IMR-90 (cell line): ENCODE measurements at regions not wholly inside any gene's neighbourhood (a gene's known extent, or its start where the extent isn't known, plus 50 kb on each side); places are given as distances from the start of the nearest gene placed in this dataset.
A peak's percentile ranks its signal among the peaks of the same experiment; 100 is the strongest.

Experiments
- ATAC-seq: fragments of 200-7000 bp; cut with Tn5 transposase; 2 replicates; pipeline ENCODE4 v1.9.1; 2020; ENCODE audit warnings: low read depth, mild to moderate bottlenecking, moderate library complexity
- BruUV-seq: library from RNA; stranded (reverse); fragments of 400-500 nt; replicated peaks from 2 replicates; lab custom pipeline; 2021; lab: Mats Ljungman, UMichigan
- CTCF ChIA-PET: fragments of 300-600 bp; formaldehyde crosslinking; extraction: SDS; loops from one replicate; lab custom pipeline; 2021; ENCODE audit warnings: antibody characterized with exemption; lab: Yijun Ruan, JAX
- POLR2A ChIA-PET: fragments of 300-600 bp; sonication (Branson Sonifier 250); formaldehyde crosslinking; loops from one replicate; lab custom pipeline; 2022; ENCODE audit warnings: antibody characterized with exemption; ENCODE audit not compliant: unreplicated experiment; lab: Charles Lee
- DNase-seq: peaks from one replicate; pipeline ENCODE4 v3.0.0; 2013
- H2AFZ ChIP-seq: replicated peaks from 2 replicates; pipeline ENCODE3; 2013; ENCODE audit warnings: low read length, mild to moderate bottlenecking; ENCODE audit not compliant: poor library complexity
- H2AK5ac ChIP-seq: 2 replicates; pipeline ENCODE4 v1.6.1; 2013; ENCODE audit warnings: low read depth, low read length, inconsistent platforms
- H2AK9ac ChIP-seq: replicated peaks from 2 replicates; pipeline ENCODE3; 2013; ENCODE audit warnings: mild to moderate bottlenecking, low read depth, low read length, moderate library complexity; ENCODE audit not compliant: poor library complexity
- H2BK120ac ChIP-seq: 2 replicates; pipeline ENCODE4 v1.6.1; 2013; ENCODE audit warnings: low read depth, low read length, inconsistent platforms
- H2BK15ac ChIP-seq: 3 replicates; pipeline ENCODE4 v1.6.1; 2013; ENCODE audit warnings: low read depth, low read length, inconsistent platforms
- H2BK20ac ChIP-seq: 2 replicates; pipeline ENCODE4 v1.6.1; 2013; ENCODE audit warnings: low read depth, mild to moderate bottlenecking, inconsistent platforms, low read length, moderate library complexity
- H2BK5ac ChIP-seq: 2 replicates; pipeline ENCODE4 v1.6.1; 2013; ENCODE audit warnings: mild to moderate bottlenecking, low read depth, low read length, inconsistent platforms; ENCODE audit not compliant: poor library complexity, severe bottlenecking
- H3K14ac ChIP-seq: replicated peaks from 2 replicates; pipeline ENCODE4 v1.6.1; 2013; ENCODE audit warnings: low read depth, low read length, inconsistent platforms
- H3K18ac ChIP-seq: 2 replicates; pipeline ENCODE4 v1.6.1; 2013; ENCODE audit warnings: low read depth, low read length, control low read depth
- H3K23ac ChIP-seq: 2 replicates; pipeline ENCODE4 v1.6.1; 2013; ENCODE audit warnings: low read depth, low read length, inconsistent platforms
- H3K27ac ChIP-seq: 2 replicates; pipeline ENCODE4 v1.5.1; 2013; ENCODE audit warnings: mild to moderate bottlenecking, control low read depth, low read length; ENCODE audit not compliant: insufficient read depth
- H3K27me3 ChIP-seq: 2 replicates; pipeline ENCODE4 v1.6.1; 2013; ENCODE audit warnings: low read length; ENCODE audit not compliant: control insufficient read depth, insufficient read depth
- H3K36me3 ChIP-seq: 2 replicates; pipeline ENCODE4 v1.6.1; 2013; ENCODE audit warnings: low read length, mixed read lengths; ENCODE audit not compliant: control insufficient read depth, insufficient read depth
- H3K4ac ChIP-seq: 2 replicates; pipeline ENCODE4 v1.6.1; 2013; ENCODE audit warnings: low read depth, low read length, inconsistent platforms
- H3K4me1 ChIP-seq: 2 replicates; pipeline ENCODE4 v1.6.1; 2013; ENCODE audit warnings: low read length, mixed read lengths; ENCODE audit not compliant: control insufficient read depth, insufficient read depth
- H3K4me2 ChIP-seq: 2 replicates; pipeline ENCODE4 v1.6.1; 2013; ENCODE audit warnings: low read depth, mild to moderate bottlenecking, control low read depth, low read length, moderate library complexity
- H3K4me3 ChIP-seq: 2 replicates; pipeline ENCODE4 v1.5.1; 2013; ENCODE audit warnings: low read depth, mild to moderate bottlenecking, control low read depth, low read length, moderate library complexity; ENCODE audit not compliant: insufficient read depth
- H3K56ac ChIP-seq: 2 replicates; pipeline ENCODE4 v1.6.1; 2013; ENCODE audit warnings: low read length, inconsistent platforms; ENCODE audit not compliant: insufficient read depth; ENCODE audit errors: extremely low read depth
- H3K79me1 ChIP-seq, 2 experiments: 2 replicates each; pipeline ENCODE4 v1.6.1; 2013; ENCODE audit warnings: low read length in 2 of 2, inconsistent platforms in 1 of 2, low read depth in 1 of 2
- H3K9ac ChIP-seq: 2 replicates; pipeline ENCODE4 v1.6.1; 2013; ENCODE audit warnings: low read depth, low read length, control low read depth
- H3K9me1 ChIP-seq: 2 replicates; pipeline ENCODE4 v1.6.1; 2013; ENCODE audit warnings: low read length, inconsistent platforms; ENCODE audit not compliant: insufficient read depth
- H3K9me3 ChIP-seq: 2 replicates; pipeline ENCODE4 v1.6.1; 2013; ENCODE audit warnings: low read length; ENCODE audit not compliant: control insufficient read depth, insufficient read depth
- H4K20me1 ChIP-seq: 2 replicates; pipeline ENCODE4 v1.6.1; 2013; ENCODE audit warnings: low read length, inconsistent platforms; ENCODE audit not compliant: insufficient read depth
- H4K5ac ChIP-seq: 2 replicates; pipeline ENCODE4 v1.6.1; 2013; ENCODE audit warnings: mild to moderate bottlenecking, low read depth, low read length, control low read depth
- H4K8ac ChIP-seq, 2 experiments: 2 replicates each; pipeline ENCODE4 v1.6.1; 2013; ENCODE audit warnings: low read depth in 2 of 2, low read length in 2 of 2, control low read depth in 1 of 2, inconsistent platforms in 1 of 2
- H4K91ac ChIP-seq: 2 replicates; pipeline ENCODE4 v1.6.1; 2013; ENCODE audit warnings: low read depth, low read length, inconsistent platforms; ENCODE audit not compliant: insufficient read depth
- BHLHE40 ChIP-seq: fragments of 150-350 bp; IDR thresholded peaks from 2 replicates; pipeline ENCODE4 v1.6.1; 2016; ENCODE audit warnings: mild to moderate bottlenecking, low read depth, low read length
- CEBPB ChIP-seq: IDR thresholded peaks from 2 replicates; pipeline ENCODE4 v1.6.1; 2012; ENCODE audit warnings: low read depth, low read length, improper control_type of control experiment
- CHD1 ChIP-seq: IDR thresholded peaks from 2 replicates; pipeline ENCODE4 v1.6.1; 2012; ENCODE audit warnings: low read depth, low read length, improper control_type of control experiment
- FOS ChIP-seq: fragments of 150-350 bp; IDR thresholded peaks from 2 replicates; pipeline ENCODE4 v1.6.1; 2016; ENCODE audit warnings: low read depth, low read length
- MAFK ChIP-seq: IDR thresholded peaks from 2 replicates; pipeline ENCODE4 v1.6.1; 2012; ENCODE audit warnings: low read depth, low read length, improper control_type of control experiment
- MAZ ChIP-seq: IDR thresholded peaks from 2 replicates; pipeline ENCODE4 v1.6.1; 2012; ENCODE audit warnings: low read depth, mild to moderate bottlenecking, low read length, improper control_type of control experiment, moderate library complexity, borderline replicate concordance
- MXI1 ChIP-seq: IDR thresholded peaks from 2 replicates; pipeline ENCODE4 v1.6.1; 2012; ENCODE audit warnings: low read depth, mild to moderate bottlenecking, low read length, moderate library complexity, borderline replicate concordance
- NFE2L2 ChIP-seq: fragments of 150-350 bp; IDR thresholded peaks from 2 replicates; pipeline ENCODE4 v1.6.1; 2016; ENCODE audit warnings: low read depth, mild to moderate bottlenecking, low read length
- POLR2A ChIP-seq: IDR thresholded peaks from 2 replicates; pipeline ENCODE4 v1.6.1; 2012; ENCODE audit warnings: mild to moderate bottlenecking, low read depth, low read length
- RAD21 ChIP-seq: IDR thresholded peaks from 2 replicates; pipeline ENCODE4 v1.6.1; 2012; ENCODE audit warnings: low read length, improper control_type of control experiment
- RCOR1 ChIP-seq: IDR thresholded peaks from 2 replicates; pipeline ENCODE4 v1.6.1; 2012; ENCODE audit warnings: mild to moderate bottlenecking, low read length, improper control_type of control experiment; ENCODE audit not compliant: insufficient replicate concordance
- RFX5 ChIP-seq: IDR thresholded peaks from 2 replicates; pipeline ENCODE4 v1.8.0; 2012; ENCODE audit warnings: low read depth, mild to moderate bottlenecking, low read length, moderate library complexity
- SMC3 ChIP-seq: fragments of 150-350 bp; IDR thresholded peaks from 2 replicates; pipeline ENCODE4 v1.6.1; 2016; ENCODE audit warnings: low read depth, mild to moderate bottlenecking, antibody characterized with exemption, low read length, moderate library complexity
- WGBS, 2 experiments: methylation state at CpG; one replicate each; pipeline versions ENCODE4 v1.1.5 to v1.1.7; 2013; ENCODE audit warnings: missing lambda C conversion rate in 2 of 2; ENCODE audit not compliant: insufficient read length in 1 of 2; ENCODE audit errors: extremely low coverage in 2 of 2; 5-methylcytosine and 5-hydroxymethylcytosine counted together
- dilution Hi-C: fragments of 300-500 bp; cut with HindIII; formaldehyde crosslinking; loops from one replicate; pipeline ENCODE4 v1.14.3; 2018; ENCODE audit warnings: low sequenced_read_pairs; ENCODE audit not compliant: unreplicated experiment
- in situ Hi-C: fragments of 300-500 bp; cut with MboI; formaldehyde crosslinking; loops from 3 replicates; pipeline ENCODE4 v1.14.3; 2019; ENCODE audit warnings: low sequenced_read_pairs, inconsistent platforms, mixed read lengths
- intact Hi-C: fragments of 100-400 bp; cut with micrococcal nuclease; formaldehyde crosslinking; loops from 2 replicates; pipeline ENCODE4 v1.10.0; 2022
- TF ChIP-seq, protein P1 (sequence below): fragments of 150-350 bp; IDR thresholded peaks from 2 replicates; pipeline ENCODE4 v1.6.1; 2017; ENCODE audit warnings: mild to moderate bottlenecking, antibody characterized with exemption, low read length, low read depth
- TF ChIP-seq, protein P2 (sequence below): conservative IDR thresholded peaks from 2 replicates; pipeline ENCODE4 v1.5.1; 2012; ENCODE audit warnings: mild to moderate bottlenecking, low read depth, low read length, improper control_type of control experiment

DNA sequence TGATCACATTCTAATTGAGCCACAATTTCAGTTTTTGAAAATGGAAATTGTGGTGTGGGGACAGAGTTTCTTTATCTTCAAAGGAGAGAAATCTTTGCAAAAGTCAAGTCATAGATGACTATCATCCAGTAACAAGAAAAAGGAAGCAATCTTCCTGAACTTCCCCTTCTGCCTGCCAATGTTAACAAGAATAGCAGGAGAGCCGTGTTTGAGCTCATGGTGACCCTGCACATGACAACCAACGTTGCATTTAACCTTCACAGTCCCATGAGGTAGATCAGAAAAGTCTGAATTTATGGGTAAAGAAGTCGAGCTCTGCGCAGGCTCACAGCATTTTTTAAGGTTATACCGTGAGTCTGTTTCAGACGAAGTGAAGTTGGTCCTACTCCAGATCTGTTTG is 454.9 kb downstream of the LPIN1 start:
- intact Hi-C loops, result no loop called here
- no peak overlapping the region for H4K5ac ChIP-seq
- H3K18ac ChIP-seq, result peak overlapping the region; percentile 2; the same call in 1 of the 2 replicates
- no peak overlapping the region for H3K9ac ChIP-seq
- H2AK9ac ChIP-seq, result no peak overlapping the region
- H2BK15ac ChIP-seq, result peak overlapping the region; percentile 87; the same call in 2 of the 3 replicates
- peaks cover 3% of the 10 kb centered on the region for H3K4me1 ChIP-seq
- peak overlapping the region; percentile 82 for H2AK5ac ChIP-seq
- TF ChIP-seq CHD1, result no peak
- no peak for TF ChIP-seq RAD21
- no peak for TF ChIP-seq POLR2A
- no peak for TF ChIP-seq MAZ
- TF ChIP-seq, protein P1, sequence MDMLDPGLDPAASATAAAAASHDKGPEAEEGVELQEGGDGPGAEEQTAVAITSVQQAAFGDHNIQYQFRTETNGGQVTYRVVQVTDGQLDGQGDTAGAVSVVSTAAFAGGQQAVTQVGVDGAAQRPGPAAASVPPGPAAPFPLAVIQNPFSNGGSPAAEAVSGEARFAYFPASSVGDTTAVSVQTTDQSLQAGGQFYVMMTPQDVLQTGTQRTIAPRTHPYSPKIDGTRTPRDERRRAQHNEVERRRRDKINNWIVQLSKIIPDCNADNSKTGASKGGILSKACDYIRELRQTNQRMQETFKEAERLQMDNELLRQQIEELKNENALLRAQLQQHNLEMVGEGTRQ, result no peak
- TF ChIP-seq FOS, result no peak
- TF ChIP-seq, protein P2, sequence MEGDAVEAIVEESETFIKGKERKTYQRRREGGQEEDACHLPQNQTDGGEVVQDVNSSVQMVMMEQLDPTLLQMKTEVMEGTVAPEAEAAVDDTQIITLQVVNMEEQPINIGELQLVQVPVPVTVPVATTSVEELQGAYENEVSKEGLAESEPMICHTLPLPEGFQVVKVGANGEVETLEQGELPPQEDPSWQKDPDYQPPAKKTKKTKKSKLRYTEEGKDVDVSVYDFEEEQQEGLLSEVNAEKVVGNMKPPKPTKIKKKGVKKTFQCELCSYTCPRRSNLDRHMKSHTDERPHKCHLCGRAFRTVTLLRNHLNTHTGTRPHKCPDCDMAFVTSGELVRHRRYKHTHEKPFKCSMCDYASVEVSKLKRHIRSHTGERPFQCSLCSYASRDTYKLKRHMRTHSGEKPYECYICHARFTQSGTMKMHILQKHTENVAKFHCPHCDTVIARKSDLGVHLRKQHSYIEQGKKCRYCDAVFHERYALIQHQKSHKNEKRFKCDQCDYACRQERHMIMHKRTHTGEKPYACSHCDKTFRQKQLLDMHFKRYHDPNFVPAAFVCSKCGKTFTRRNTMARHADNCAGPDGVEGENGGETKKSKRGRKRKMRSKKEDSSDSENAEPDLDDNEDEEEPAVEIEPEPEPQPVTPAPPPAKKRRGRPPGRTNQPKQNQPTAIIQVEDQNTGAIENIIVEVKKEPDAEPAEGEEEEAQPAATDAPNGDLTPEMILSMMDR, result no peak
- no peak for TF ChIP-seq SMC3
- TF ChIP-seq NFE2L2, result no peak
- no peak for TF ChIP-seq RCOR1
- no peak for TF ChIP-seq BHLHE40
- TF ChIP-seq RFX5, result no peak
- TF ChIP-seq CEBPB, result no peak
- no peak for TF ChIP-seq MXI1
- TF ChIP-seq MAFK, result no peak
- no peaks in the 10 kb centered on the region for H3K36me3 ChIP-seq
- H2BK120ac ChIP-seq, result peak overlapping the region; percentile 58; the same call in 1 of the 2 replicates
- H3K14ac ChIP-seq, result no peak overlapping the region
- H2BK5ac ChIP-seq, result no peak overlapping the region
- H3K9me1 ChIP-seq, result no peaks in the 10 kb centered on the region
- in situ Hi-C loops, result no loop called here
- H3K9me3 ChIP-seq, result no peaks in the 10 kb centered on the region; the same call in 1 of the 2 replicates
- no TSS peak for BruUV-seq
- H3K79me1 ChIP-seq, result no peaks in the 10 kb centered on the region
- H2BK20ac ChIP-seq, result no peak overlapping the region
- 80% methylated on average over 1 of the region's 6 CpGs; no CpG with 5 or more reads in 1 of the 2 experiments for WGBS, 2 experiments
- no peak overlapping the region for H3K4me2 ChIP-seq
- H3K56ac ChIP-seq, result no peak overlapping the region
- no peaks in the 10 kb centered on the region for H3K27me3 ChIP-seq
- H3K4ac ChIP-seq, result peak overlapping the region; percentile 54
- no peak for ATAC-seq
- peak overlapping the region; percentile 10; the same call in 1 of the 2 replicates for H4K91ac ChIP-seq
- H3K27ac ChIP-seq, result no peak overlapping the region
- dilution Hi-C loops, result no loop called here
- CTCF ChIA-PET, result interaction anchor here (1.3 kb wide), 1 partner anchor 29 kb away, joined by 3 read pairs; no protein-coding TSS in a partner anchor
- H2AFZ ChIP-seq, result no peak overlapping the region
- DNase-seq, result no peak
- POLR2A ChIA-PET, result no interaction called here
- 0 out of 4 replicates have a peak overlapping the region, but pooled peaks of 1 of the 2 experiments have one; percentile 21 for H4K8ac ChIP-seq
- H3K23ac ChIP-seq, result peak overlapping the region; percentile 24; the same call in 1 of the 2 replicates
- H4K20me1 ChIP-seq, result no peaks in the 10 kb centered on the region
- no peak overlapping the region for H3K4me3 ChIP-seq
